Lower leg skin (tissue), 3 donors: ENCODE measurements at regions not wholly inside any gene's neighbourhood (a gene's known extent, or its start where the extent isn't known, plus 50 kb on each side); places are given as distances from the start of the nearest gene placed in this dataset.

Experiments used
- CTCF ChIP-seq, 3 donors: fragments of 450-650 bp; IDR thresholded peaks; one replicate each; pipeline ENCODE4 v1.5.1; 2016; ENCODE audit warnings: antibody characterized with exemption in 3 of 3, mild to moderate bottlenecking in 3 of 3, moderate library complexity in 2 of 3
- POLR2A ChIP-seq, 2 donors: fragments of 450-650 bp; IDR thresholded peaks; one replicate each; pipeline ENCODE4 v1.6.1; 2016 to 2017; ENCODE audit warnings: antibody characterized with exemption in 2 of 2, mild to moderate bottlenecking in 1 of 2, moderate library complexity in 1 of 2

- no peak for TF ChIP-seq CTCF (IDR thresholded peaks at IDR 0.05)
- no peak for TF ChIP-seq POLR2A (IDR thresholded peaks at IDR 0.05)
These were observed 586.2 kb downstream of the RAB28 start for GRCh38 chr4:12897954-12898353.
